G401 (cell line): ENCODE measurements at regions not wholly inside any gene's neighbourhood (a gene's known extent, or its start where the extent isn't known, plus 50 kb on each side); places are given as distances from the start of the nearest gene placed in this dataset.
"Not testable (repeated sequence)": the region's sequence is repeated elsewhere in the genome, so short reads cannot be mapped to it uniquely, and the experiment has no call there.

Source experiments
- DNase-seq: peaks from one replicate; pipeline ENCODE4 v3.0.0-alpha.2; 2015; ENCODE audit warnings: low spot score
- in situ Hi-C: cut with HindIII; loops from 2 replicates; pipeline ENCODE4 v1.10.0; 2016; ENCODE audit warnings: low sequenced_read_pairs, mixed read lengths

GRCh38 chr10:6729861-6730344, 149.8 kb upstream of the PRKCQ start:
- no peak for DNase-seq
- in situ Hi-C loops: no loop called here

- in situ Hi-C loops: no loop called here
- DNase-seq: no peak
Measured at GRCh38 chr10:6729071-6729774, 149.1 kb upstream of the PRKCQ start.

- in situ Hi-C loops: no loop called here
Measured at GRCh38 chr10:6726924-6727323, 146.8 kb upstream of the PRKCQ start.

GRCh38 chr10:6722616-6723004, 142.5 kb upstream of the PRKCQ start:
- in situ Hi-C loops: no loop called here
- DNase-seq: no peak

More at GRCh38 chr10:6726924-6727323, 146.8 kb upstream of the PRKCQ start:
- DNase-seq: no peak

GRCh38 chr10:6721964-6722615, 142.0 kb upstream of the PRKCQ start:
- DNase-seq: no peak
- in situ Hi-C loops: no loop called here

GRCh38 chr10:6721480-6721879, 141.4 kb upstream of the PRKCQ start:
- no peak for DNase-seq
- in situ Hi-C loops: no loop called here

GRCh38 chr10:6719561-6719960, 139.5 kb upstream of the PRKCQ start:
- no peak for DNase-seq
- in situ Hi-C loops: no loop called here

GRCh38 chr10:6718550-6718949, 138.5 kb upstream of the PRKCQ start:
- in situ Hi-C loops: no loop called here

GRCh38 chr10:6716516-6716915, 136.4 kb upstream of the PRKCQ start:
- no peak for DNase-seq
- in situ Hi-C loops: no loop called here

More at GRCh38 chr10:6718550-6718949, 138.5 kb upstream of the PRKCQ start:
- no peak for DNase-seq

- no peak for DNase-seq
- in situ Hi-C loops: no loop called here
Measured at GRCh38 chr10:6713716-6714115, 133.6 kb upstream of the PRKCQ start.

GRCh38 chr10:6713120-6713519, 133.0 kb upstream of the PRKCQ start:
- no peak for DNase-seq
- in situ Hi-C loops: no loop called here

GRCh38 chr10:6711881-6712280, 131.8 kb upstream of the PRKCQ start:
- DNase-seq: no peak
- in situ Hi-C loops: no loop called here

- in situ Hi-C loops: no loop called here
- no peak for DNase-seq
Measured at GRCh38 chr10:6711408-6711841, 131.3 kb upstream of the PRKCQ start.

- no peak for DNase-seq
- in situ Hi-C loops: no loop called here
Measured at GRCh38 chr10:6707352-6707751, 127.3 kb upstream of the PRKCQ start.

- in situ Hi-C loops: no loop called here
- no peak for DNase-seq
Measured at GRCh38 chr10:6706725-6707124, 126.6 kb upstream of the PRKCQ start.

GRCh38 chr10:6704896-6705295, 124.8 kb upstream of the PRKCQ start:
- no peak for DNase-seq
- in situ Hi-C loops: no loop called here

GRCh38 chr10:6702833-6703232, 122.8 kb upstream of the PRKCQ start:
- in situ Hi-C loops, DNase-seq: not testable (repeated sequence)

GRCh38 chr10:6702030-6702429, 122.0 kb upstream of the PRKCQ start:
- no peak for DNase-seq
- in situ Hi-C loops: no loop called here

- peak; percentile 23 for DNase-seq
- in situ Hi-C loops: no loop called here
Measured at GRCh38 chr10:6701289-6701688, 121.2 kb upstream of the PRKCQ start.

- no peak for DNase-seq
- in situ Hi-C loops: no loop called here
Measured at GRCh38 chr10:6700066-6700465, 120.0 kb upstream of the PRKCQ start.

- no peak for DNase-seq
- in situ Hi-C loops: no loop called here
Measured at GRCh38 chr10:6699336-6699735, 119.3 kb upstream of the PRKCQ start.
